Type B pancreatic cell (in vitro differentiated cells): ENCODE measurements at regions not wholly inside any gene's neighbourhood (a gene's known extent, or its start where the extent isn't known, plus 50 kb on each side); places are given as distances from the start of the nearest gene placed in this dataset.

Experiments used
- DNase-seq: peaks from one replicate; pipeline ENCODE4 v3.0.0; 2021; ENCODE audit warnings: mixed read lengths; ENCODE audit not compliant: unreplicated experiment; ENCODE audit errors: extremely low spot score
- H3K27ac Mint-ChIP-seq: 2 replicates; pipeline ENCODE4 v1.8.0; 2021; ENCODE audit warnings: mild to moderate bottlenecking, mixed read lengths
- H3K27me3 Mint-ChIP-seq: 2 replicates; pipeline ENCODE4 v1.8.0; 2021; ENCODE audit warnings: mixed read lengths
- H3K36me3 Mint-ChIP-seq: 2 replicates; pipeline ENCODE4 v1.8.0; 2021; ENCODE audit warnings: mixed read lengths
- H3K4me1 Mint-ChIP-seq: one replicate; pipeline ENCODE4 v1.8.0; 2021; ENCODE audit warnings: mixed read lengths; ENCODE audit not compliant: unreplicated experiment
- H3K4me3 Mint-ChIP-seq: 2 replicates; pipeline ENCODE4 v1.8.0; 2021; ENCODE audit warnings: mild to moderate bottlenecking, mixed read lengths
- H3K9me3 Mint-ChIP-seq: 2 replicates; pipeline ENCODE4 v1.8.0; 2021; ENCODE audit warnings: mixed read lengths
- CTCF ChIP-seq: fragments of 200-600 bp; sonication (generic); conservative IDR thresholded peaks from 2 replicates; pipeline ENCODE4 v1.5.0; 2021; ENCODE audit warnings: antibody characterized with exemption, mild to moderate bottlenecking

- no peaks in the 10 kb centered on the region for H3K9me3 Mint-ChIP-seq
- DNase-seq = no peak
- TF ChIP-seq CTCF = no peak
- no peak overlapping the region for H3K27ac Mint-ChIP-seq
- H3K4me3 Mint-ChIP-seq = no peak overlapping the region
- peaks cover 14% of the 10 kb centered on the region for H3K27me3 Mint-ChIP-seq
- peaks cover 13% of the 10 kb centered on the region for H3K4me1 Mint-ChIP-seq
- H3K36me3 Mint-ChIP-seq = no peaks in the 10 kb centered on the region
Observed at GRCh38 chr6:134816780-134817179, 133.1 kb downstream of the ALDH8A1 start.

GRCh38 chr6:134816300-134816699 lies 133.6 kb downstream of the ALDH8A1 start:
- Mint-ChIP-seq H3K36me3 (no peaks in the 10 kb centered on the region), H3K27me3 (peaks cover 12% of the 10 kb centered on the region), H3K4me1 (peaks cover 9% of the 10 kb centered on the region), H3K27ac (no peak overlapping the region), H3K4me3 (no peak overlapping the region), H3K9me3 (no peaks in the 10 kb centered on the region)
- TF ChIP-seq CTCF = no peak
- DNase-seq = no peak

GRCh38 chr6:134814076-134814695 lies 135.7 kb downstream of the ALDH8A1 start:
- Mint-ChIP-seq H3K27me3 (no peaks in the 10 kb centered on the region), H3K4me1 (no peaks in the 10 kb centered on the region), H3K27ac (no peak overlapping the region), H3K4me3 (no peak overlapping the region), H3K36me3 (no peaks in the 10 kb centered on the region), H3K9me3 (no peaks in the 10 kb centered on the region)
- no peak for DNase-seq
- no peak for TF ChIP-seq CTCF

- Mint-ChIP-seq H3K9me3 (no peaks in the 10 kb centered on the region), H3K4me3 (no peak overlapping the region)
Observed at GRCh38 chr6:134813146-134813545, 136.8 kb downstream of the ALDH8A1 start.

GRCh38 chr6:134810402-134810801 lies 139.5 kb downstream of the ALDH8A1 start:
- no peak overlapping the region for H3K4me3 Mint-ChIP-seq
- no peak for TF ChIP-seq CTCF
- peaks cover 6% of the 10 kb centered on the region for H3K27me3 Mint-ChIP-seq
- no peaks in the 10 kb centered on the region for H3K9me3 Mint-ChIP-seq
- H3K4me1 Mint-ChIP-seq = peaks cover 6% of the 10 kb centered on the region
- H3K36me3 Mint-ChIP-seq = no peaks in the 10 kb centered on the region
- no peak for DNase-seq
- H3K27ac Mint-ChIP-seq = no peak overlapping the region

More at GRCh38 chr6:134813146-134813545, 136.8 kb downstream of the ALDH8A1 start:
- H3K27me3 Mint-ChIP-seq = no peaks in the 10 kb centered on the region
- no peaks in the 10 kb centered on the region for H3K36me3 Mint-ChIP-seq
- no peaks in the 10 kb centered on the region for H3K4me1 Mint-ChIP-seq
- H3K27ac Mint-ChIP-seq = no peak overlapping the region
- no peak for TF ChIP-seq CTCF
- no peak for DNase-seq

- H3K9me3 Mint-ChIP-seq = no peaks in the 10 kb centered on the region
- no peak for TF ChIP-seq CTCF
- H3K27me3 Mint-ChIP-seq = peaks cover 6% of the 10 kb centered on the region
- H3K4me1 Mint-ChIP-seq = peaks cover 6% of the 10 kb centered on the region
- H3K4me3 Mint-ChIP-seq = no peak overlapping the region
- DNase-seq = no peak
- no peaks in the 10 kb centered on the region for H3K36me3 Mint-ChIP-seq
- no peak overlapping the region for H3K27ac Mint-ChIP-seq
Observed at GRCh38 chr6:134809130-134809529, 140.8 kb downstream of the ALDH8A1 start.
